OCI-LY3 (cell line): ENCODE measurements at regions not wholly inside any gene's neighbourhood (a gene's known extent, or its start where the extent isn't known, plus 50 kb on each side); places are given as distances from the start of the nearest gene placed in this dataset.

Source experiments
- H2AFZ ChIP-seq: fragments of 200-600, 300-600 bp; shearing (Covaris generic); 2 replicates; pipeline ENCODE4 v1.6.0; 2014; ENCODE audit warnings: antibody characterized with exemption, low read depth, low read length
- H3K27ac ChIP-seq: fragments of 200-600, 300-600 bp; sonication (generic); 2 replicates; pipeline ENCODE4 v1.5.1; 2014; ENCODE audit warnings: mild to moderate bottlenecking, low read length, moderate library complexity, mixed read lengths
- H3K27me3 ChIP-seq: fragments of 200-600, 300-600 bp; sonication (generic); 2 replicates; pipeline ENCODE4 v1.6.1; 2014; ENCODE audit warnings: low read depth, low read length, mixed read lengths
- H3K36me3 ChIP-seq: fragments of 200-600, 300-600 bp; sonication (generic); replicated peaks from 2 replicates; pipeline ENCODE3; 2014; ENCODE audit warnings: low read depth, low read length, mixed read lengths
- H3K4me1 ChIP-seq: fragments of 300-600, 200-600 bp; sonication (generic); 2 replicates; pipeline ENCODE4 v1.6.1; 2014; ENCODE audit warnings: low read length, mixed read lengths
- H3K4me2 ChIP-seq: fragments of 200-600, 300-600 bp; sonication (generic); 2 replicates; pipeline ENCODE4 v1.6.1; 2014; ENCODE audit warnings: low read length, mixed read lengths
- H3K4me3 ChIP-seq: fragments of 300-600, 200-600 bp; sonication (generic); 2 replicates; pipeline ENCODE4 v1.5.1; 2014; ENCODE audit warnings: antibody characterized with exemption, mild to moderate bottlenecking, low read length, moderate library complexity
- H3K79me2 ChIP-seq: fragments of 300-600, 200-600 bp; shearing (Covaris generic); 2 replicates; pipeline ENCODE4 v1.6.1; 2014; ENCODE audit warnings: mild to moderate bottlenecking, low read length, mixed read lengths
- H3K9ac ChIP-seq: fragments of 300-600, 200-600 bp; shearing (Covaris generic); 2 replicates; pipeline ENCODE4 v1.6.0; 2014; ENCODE audit warnings: mild to moderate bottlenecking, low read length, moderate library complexity
- H3K9me3 ChIP-seq: fragments of 200-600, 300-600 bp; shearing (Covaris generic); 2 replicates; pipeline ENCODE4 v1.6.1; 2014; ENCODE audit warnings: low read length, mixed read lengths; ENCODE audit not compliant: insufficient read depth
- H4K20me1 ChIP-seq: fragments of 200-600, 300-600 bp; sonication (generic); 2 replicates; pipeline ENCODE4 v1.6.1; 2016; ENCODE audit warnings: low read length, mixed read lengths; ENCODE audit not compliant: insufficient read depth
- EZH2phosphoT487 ChIP-seq: fragments of 200-600 bp; shearing (Covaris generic); IDR thresholded peaks from 2 replicates; pipeline ENCODE4 v1.6.1; 2018; ENCODE audit warnings: antibody characterized with exemption, mixed run types, low read depth
- TF ChIP-seq, protein P1 (sequence below): fragments of 200-600, 300-600 bp; sonication (generic); IDR thresholded peaks from 2 replicates; pipeline ENCODE4 v1.5.1; 2014; ENCODE audit warnings: antibody characterized with exemption, low read length, low read depth

- Histone ChIP-seq H3K9me3 (no peaks in the 10 kb centered on the region), H3K27me3 (no peaks in the 10 kb centered on the region), H3K4me2 (no peak overlapping the region), H3K9ac (no peak overlapping the region), H3K27ac (no peak overlapping the region), H3K4me1 (no peaks in the 10 kb centered on the region), H3K79me2 (no peaks in the 10 kb centered on the region), H3K4me3 (no peak overlapping the region), H3K36me3 (no peaks in the 10 kb centered on the region), H2AFZ (no peak overlapping the region), H4K20me1 (no peaks in the 10 kb centered on the region)
- no peak for TF ChIP-seq EZH2phosphoT487
- TF ChIP-seq, protein P1, sequence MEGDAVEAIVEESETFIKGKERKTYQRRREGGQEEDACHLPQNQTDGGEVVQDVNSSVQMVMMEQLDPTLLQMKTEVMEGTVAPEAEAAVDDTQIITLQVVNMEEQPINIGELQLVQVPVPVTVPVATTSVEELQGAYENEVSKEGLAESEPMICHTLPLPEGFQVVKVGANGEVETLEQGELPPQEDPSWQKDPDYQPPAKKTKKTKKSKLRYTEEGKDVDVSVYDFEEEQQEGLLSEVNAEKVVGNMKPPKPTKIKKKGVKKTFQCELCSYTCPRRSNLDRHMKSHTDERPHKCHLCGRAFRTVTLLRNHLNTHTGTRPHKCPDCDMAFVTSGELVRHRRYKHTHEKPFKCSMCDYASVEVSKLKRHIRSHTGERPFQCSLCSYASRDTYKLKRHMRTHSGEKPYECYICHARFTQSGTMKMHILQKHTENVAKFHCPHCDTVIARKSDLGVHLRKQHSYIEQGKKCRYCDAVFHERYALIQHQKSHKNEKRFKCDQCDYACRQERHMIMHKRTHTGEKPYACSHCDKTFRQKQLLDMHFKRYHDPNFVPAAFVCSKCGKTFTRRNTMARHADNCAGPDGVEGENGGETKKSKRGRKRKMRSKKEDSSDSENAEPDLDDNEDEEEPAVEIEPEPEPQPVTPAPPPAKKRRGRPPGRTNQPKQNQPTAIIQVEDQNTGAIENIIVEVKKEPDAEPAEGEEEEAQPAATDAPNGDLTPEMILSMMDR: no peak
Observed at GRCh38 chr3:151625586-151625985, 108.1 kb upstream of the AADACL2 start.

DNA sequence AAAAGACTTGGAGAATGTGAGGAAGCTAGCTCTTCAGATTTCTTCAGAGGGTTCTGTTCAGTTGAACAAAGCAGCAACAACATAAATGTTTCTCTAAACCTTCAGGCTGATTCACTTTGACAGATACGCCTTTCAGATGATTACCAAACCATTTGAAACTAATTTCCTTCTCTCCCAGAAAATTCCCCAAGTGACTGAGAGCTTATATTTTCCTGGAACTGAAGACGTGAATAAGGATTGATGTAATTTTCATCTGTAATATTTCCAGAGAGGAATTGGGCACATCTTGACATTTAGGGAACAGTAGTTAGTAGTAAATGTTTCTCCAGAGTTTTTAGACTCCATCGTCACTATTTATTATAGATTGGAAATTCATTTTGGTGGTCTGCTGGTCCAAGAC is 108.6 kb upstream of the AADACL2 start:
- no peak overlapping the region for H3K9ac ChIP-seq
- no peak overlapping the region for H3K4me2 ChIP-seq
- no peak overlapping the region for H2AFZ ChIP-seq
- H3K27ac ChIP-seq: no peak overlapping the region
- H3K4me3 ChIP-seq: no peak overlapping the region
- TF ChIP-seq EZH2phosphoT487: no peak
- TF ChIP-seq, protein P1: no peak
- no peaks in the 10 kb centered on the region for H3K27me3 ChIP-seq
- H4K20me1 ChIP-seq: no peaks in the 10 kb centered on the region
- no peaks in the 10 kb centered on the region for H3K79me2 ChIP-seq
- no peaks in the 10 kb centered on the region for H3K36me3 ChIP-seq
- no peaks in the 10 kb centered on the region for H3K9me3 ChIP-seq
- no peaks in the 10 kb centered on the region for H3K4me1 ChIP-seq

DNA sequence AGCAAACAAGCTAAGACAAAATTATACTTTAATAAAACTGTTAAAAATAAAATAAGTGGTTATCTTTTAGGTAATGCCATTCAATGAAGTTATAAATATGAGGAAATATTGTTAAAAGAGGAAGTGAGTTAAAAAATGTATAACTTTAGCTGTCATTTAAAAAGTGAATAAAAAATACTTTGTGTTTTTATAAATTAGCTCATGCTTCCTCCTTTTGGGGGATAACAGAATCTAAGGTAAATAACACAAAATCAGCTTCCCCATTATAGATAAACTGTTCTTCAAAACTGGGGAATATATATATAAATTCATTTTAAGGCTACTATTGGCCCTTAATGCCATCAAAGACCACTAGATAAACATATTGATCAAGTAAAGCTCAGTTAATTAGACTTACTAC is 113.7 kb upstream of the AADACL2 start:
- Histone ChIP-seq H3K36me3 (no peaks in the 10 kb centered on the region), H3K79me2 (no peaks in the 10 kb centered on the region), H3K4me1 (no peaks in the 10 kb centered on the region), H3K9ac (no peak overlapping the region), H3K4me3 (no peak overlapping the region), H4K20me1 (no peaks in the 10 kb centered on the region), H3K9me3 (no peaks in the 10 kb centered on the region), H3K4me2 (no peak overlapping the region), H2AFZ (no peak overlapping the region), H3K27me3 (no peaks in the 10 kb centered on the region), H3K27ac (no peak overlapping the region)
- TF ChIP-seq, protein P1: no peak
- TF ChIP-seq EZH2phosphoT487: no peak

DNA sequence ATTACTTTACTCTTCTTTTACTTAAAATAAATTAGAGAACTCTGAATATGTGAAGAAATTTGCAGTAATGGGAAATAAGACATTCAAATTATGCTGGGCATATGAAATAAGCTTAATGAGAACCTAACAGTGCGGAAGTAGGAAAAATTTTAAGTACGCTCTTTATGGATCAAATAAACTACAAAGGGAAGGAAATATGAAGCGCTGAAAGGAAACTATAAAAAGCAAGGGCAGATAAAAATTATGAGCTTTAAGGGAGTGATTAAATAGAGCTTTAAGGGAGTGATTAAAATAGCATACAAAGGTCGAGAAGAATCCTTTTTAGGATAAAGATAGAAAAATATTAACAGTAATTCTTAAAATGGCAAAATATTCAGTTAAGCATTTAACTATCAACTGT is 118.3 kb upstream of the AADACL2 start:
- Histone ChIP-seq H3K36me3 (no peaks in the 10 kb centered on the region), H3K9ac (no peak overlapping the region), H3K9me3 (no peaks in the 10 kb centered on the region), H3K4me2 (no peak overlapping the region), H4K20me1 (no peaks in the 10 kb centered on the region), H3K27ac (no peak overlapping the region), H3K27me3 (no peaks in the 10 kb centered on the region), H3K4me3 (no peak overlapping the region), H3K4me1 (no peaks in the 10 kb centered on the region), H3K79me2 (no peaks in the 10 kb centered on the region), H2AFZ (no peak overlapping the region)
- no peak for TF ChIP-seq EZH2phosphoT487
- TF ChIP-seq, protein P1: no peak
